A549 (cell line): ENCODE measurements at regions not wholly inside any gene's neighbourhood (a gene's known extent, or its start where the extent isn't known, plus 50 kb on each side); places are given as distances from the start of the nearest gene placed in this dataset.

Experiments
- CTCF ChIP-seq: fragments of >200 bp; sonication (Bioruptor Twin); formaldehyde crosslinking; IDR thresholded peaks from 3 replicates; pipeline ENCODE4 v1.5.1; 2016
- EP300 ChIP-seq, 2 experiments: fragments of >200 bp; sonication (Bioruptor Twin); formaldehyde crosslinking; IDR thresholded peaks; 2 replicates in 1 of 2; 3 replicates in 1 of 2; pipeline ENCODE4 v1.6.1; 2016 to 2017
- FOXS1 ChIP-seq: fragments of 250-450 bp; sonication (Bioruptor Pico); IDR thresholded peaks from 2 replicates; pipeline ENCODE4 v1.5.0; 2020; ENCODE audit warnings: mild to moderate bottlenecking, moderate library complexity
- MAX ChIP-seq: IDR thresholded peaks from 2 replicates; pipeline ENCODE4 v1.6.1; 2012
- RCOR1 ChIP-seq: fragments of 150-350 bp; IDR thresholded peaks from 2 replicates; pipeline ENCODE4 v1.6.1; 2014; ENCODE audit warnings: antibody characterized with exemption, low read length, low read depth
- REST ChIP-seq: fragments of 200-600 bp; sonication (generic); IDR thresholded peaks from 2 replicates; pipeline ENCODE4 v1.6.1; 2016; ENCODE audit warnings: antibody characterized with exemption, mild to moderate bottlenecking, moderate library complexity
- USF2 ChIP-seq: fragments of 450-650 bp; IDR thresholded peaks from 2 replicates; pipeline ENCODE4 v1.6.1; 2014; ENCODE audit warnings: antibody characterized with exemption

GRCh38 chr15:95439922-95440376 is 890.6 kb upstream of the NR2F2 start:
- no peak for TF ChIP-seq CTCF
- no peak for TF ChIP-seq REST
- TF ChIP-seq USF2 = no peak
- TF ChIP-seq MAX = no peak
- no peak for TF ChIP-seq FOXS1 (CRISPR knock-in tag)
- TF ChIP-seq EP300 (IDR thresholded peaks at IDR 0.05) = no peak
- TF ChIP-seq RCOR1 = no peak
